Caco-2 (cell line): ENCODE measurements at regions not wholly inside any gene's neighbourhood (a gene's known extent, or its start where the extent isn't known, plus 50 kb on each side); places are given as distances from the start of the nearest gene placed in this dataset.

Experiments used
- BruUV-seq: library from RNA; stranded (reverse); fragments of 400-500 nt; replicated peaks from 2 replicates; lab custom pipeline; 2021; lab: Mats Ljungman, UMichigan
- CTCF ChIA-PET: fragments of 300-600 bp; sonication (Branson Sonifier 250); formaldehyde crosslinking; loops from one replicate; lab custom pipeline; 2022; ENCODE audit warnings: antibody characterized with exemption; lab: Charles Lee
- POLR2A ChIA-PET: fragments of 300-600 bp; sonication (Branson Sonifier 250); formaldehyde crosslinking; loops from one replicate; lab custom pipeline; 2022; ENCODE audit warnings: antibody characterized with exemption; lab: Charles Lee
- DNase-seq, 2 experiments: peaks; one replicate each; pipeline versions ENCODE4 v3.0.0 to v3.0.0-alpha.2; 2020 to 2022
- H3K27me3 ChIP-seq: replicated peaks from 2 replicates; pipeline ENCODE4 v1.6.0; 2011; ENCODE audit warnings: low read length; ENCODE audit not compliant: control insufficient read depth, insufficient read depth
- H3K36me3 ChIP-seq: 2 replicates; pipeline ENCODE4 v1.5.1; 2011; ENCODE audit warnings: low read length; ENCODE audit not compliant: control insufficient read depth, insufficient read depth
- H3K4me1 ChIP-seq: fragments of 250-450 bp; sonication (Bioruptor Pico); 2 replicates; pipeline ENCODE4 v1.5.1; 2020; ENCODE audit warnings: mild to moderate bottlenecking
- H3K4me3 ChIP-seq: 2 replicates; pipeline ENCODE4 v1.5.1; 2011; ENCODE audit warnings: low read depth, mild to moderate bottlenecking, control low read depth, low read length
- H3K9me3 ChIP-seq: fragments of 250-450 bp; sonication (Bioruptor Pico); 2 replicates; pipeline ENCODE4 v1.5.1; 2020; ENCODE audit warnings: mild to moderate bottlenecking, moderate library complexity
- H3K27ac Mint-ChIP-seq: one replicate; pipeline ENCODE4 v1.8.0; 2022; ENCODE audit warnings: mixed read lengths; ENCODE audit not compliant: unreplicated experiment
- H3K27me3 Mint-ChIP-seq: one replicate; pipeline ENCODE4 v1.8.0; 2022; ENCODE audit warnings: mixed read lengths; ENCODE audit not compliant: insufficient read depth, unreplicated experiment
- H3K36me3 Mint-ChIP-seq: one replicate; pipeline ENCODE4 v1.8.0; 2022; ENCODE audit warnings: mild to moderate bottlenecking, mixed read lengths; ENCODE audit not compliant: insufficient read depth, unreplicated experiment
- H3K4me1 Mint-ChIP-seq: one replicate; pipeline ENCODE4 v1.8.0; 2022; ENCODE audit warnings: low read depth, mixed read lengths; ENCODE audit not compliant: unreplicated experiment
- H3K4me3 Mint-ChIP-seq: one replicate; pipeline ENCODE4 v1.8.0; 2022; ENCODE audit warnings: mild to moderate bottlenecking, moderate library complexity, mixed read lengths; ENCODE audit not compliant: unreplicated experiment
- H3K9me3 Mint-ChIP-seq: one replicate; pipeline ENCODE4 v1.8.0; 2022; ENCODE audit warnings: mixed read lengths; ENCODE audit not compliant: unreplicated experiment
- intact Hi-C: fragments of 100-400 bp; cut with micrococcal nuclease; formaldehyde crosslinking; loops from one replicate; pipeline ENCODE4 v1.10.0; 2022; ENCODE audit not compliant: unreplicated experiment
- TF ChIP-seq, protein P1 (sequence below), 2 experiments: fragments of 200-600 bp in 1 of 2; IDR thresholded peaks; 1 replicate in 1 of 2; 2 replicates in 1 of 2; pipeline versions ENCODE4 v1.5.1 to v1.8.0; 2011 to 2022; ENCODE audit warnings: antibody characterized with exemption in 1 of 2, control low read depth in 1 of 2, inconsistent platforms in 1 of 2, low read depth in 1 of 2, low read length in 1 of 2, mild to moderate bottlenecking in 1 of 2, moderate library complexity in 1 of 2; ENCODE audit not compliant: insufficient read depth in 1 of 2, severe bottlenecking in 1 of 2, unreplicated experiment in 1 of 2

- no peak for DNase-seq
- CTCF ChIA-PET: no interaction called here
Observed at GRCh38 chr12:24386836-24387235, 437.4 kb upstream of the SOX5 start.

DNA sequence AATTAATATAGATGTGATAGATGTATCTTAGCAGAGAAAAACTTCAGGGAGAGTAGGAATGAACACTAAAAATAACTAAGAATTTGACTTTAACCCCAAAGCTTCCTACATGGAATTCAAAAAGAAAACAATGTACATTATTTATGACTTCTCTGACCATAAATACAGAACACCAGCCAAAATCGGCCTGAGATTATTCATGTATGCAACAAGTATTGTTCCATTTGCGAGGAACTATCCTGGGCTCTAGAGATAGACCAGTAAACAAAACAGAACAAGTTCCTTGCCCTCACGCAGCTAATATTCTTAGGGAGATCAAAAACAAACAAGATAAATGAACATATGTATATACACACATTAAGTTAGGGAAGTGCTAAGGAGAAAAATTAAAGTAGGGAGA, 432.3 kb upstream of the SOX5 start:
- Histone ChIP-seq H3K36me3 (no peaks in the 10 kb centered on the region), H3K4me1 (no peaks in the 10 kb centered on the region), H3K9me3 (no peaks in the 10 kb centered on the region), H3K4me3 (no peak overlapping the region), H3K27me3 (no peaks in the 10 kb centered on the region)
- POLR2A ChIA-PET: no interaction called here
- intact Hi-C loops: no loop called here
- CTCF ChIA-PET: no interaction called here
- no peak overlapping the region for H3K27ac Mint-ChIP-seq
- peaks cover 21% of the 10 kb centered on the region for H3K9me3 Mint-ChIP-seq
- H3K27me3 Mint-ChIP-seq: no peaks in the 10 kb centered on the region
- TF ChIP-seq, protein P1, sequence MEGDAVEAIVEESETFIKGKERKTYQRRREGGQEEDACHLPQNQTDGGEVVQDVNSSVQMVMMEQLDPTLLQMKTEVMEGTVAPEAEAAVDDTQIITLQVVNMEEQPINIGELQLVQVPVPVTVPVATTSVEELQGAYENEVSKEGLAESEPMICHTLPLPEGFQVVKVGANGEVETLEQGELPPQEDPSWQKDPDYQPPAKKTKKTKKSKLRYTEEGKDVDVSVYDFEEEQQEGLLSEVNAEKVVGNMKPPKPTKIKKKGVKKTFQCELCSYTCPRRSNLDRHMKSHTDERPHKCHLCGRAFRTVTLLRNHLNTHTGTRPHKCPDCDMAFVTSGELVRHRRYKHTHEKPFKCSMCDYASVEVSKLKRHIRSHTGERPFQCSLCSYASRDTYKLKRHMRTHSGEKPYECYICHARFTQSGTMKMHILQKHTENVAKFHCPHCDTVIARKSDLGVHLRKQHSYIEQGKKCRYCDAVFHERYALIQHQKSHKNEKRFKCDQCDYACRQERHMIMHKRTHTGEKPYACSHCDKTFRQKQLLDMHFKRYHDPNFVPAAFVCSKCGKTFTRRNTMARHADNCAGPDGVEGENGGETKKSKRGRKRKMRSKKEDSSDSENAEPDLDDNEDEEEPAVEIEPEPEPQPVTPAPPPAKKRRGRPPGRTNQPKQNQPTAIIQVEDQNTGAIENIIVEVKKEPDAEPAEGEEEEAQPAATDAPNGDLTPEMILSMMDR (IDR thresholded peaks at IDR 0.05; ENCODE audit: insufficient read depth in 1 of 2, low read depth in 1 of 2, low read length in 1 of 2, severe bottlenecking in 1 of 2, unreplicated experiment in 1 of 2): no peak
- no peak for DNase-seq
- BruUV-seq: no TSS peak
- no peaks in the 10 kb centered on the region for H3K4me1 Mint-ChIP-seq
- H3K36me3 Mint-ChIP-seq: no peaks in the 10 kb centered on the region
- no peak overlapping the region for H3K4me3 Mint-ChIP-seq

More at GRCh38 chr12:24386836-24387235, 437.4 kb upstream of the SOX5 start:
- BruUV-seq: no TSS peak
- intact Hi-C loops: no loop called here
- Mint-ChIP-seq H3K27me3 (no peaks in the 10 kb centered on the region), H3K9me3 (peaks cover 40% of the 10 kb centered on the region), H3K4me3 (no peak overlapping the region), H3K27ac (no peak overlapping the region), H3K36me3 (no peaks in the 10 kb centered on the region), H3K4me1 (no peaks in the 10 kb centered on the region)
- TF ChIP-seq, protein P1 (IDR thresholded peaks at IDR 0.05; ENCODE audit: insufficient read depth in 1 of 2, low read depth in 1 of 2, low read length in 1 of 2, severe bottlenecking in 1 of 2, unreplicated experiment in 1 of 2): no peak
- Histone ChIP-seq H3K27me3 (no peaks in the 10 kb centered on the region), H3K9me3 (peaks cover 4% of the 10 kb centered on the region; the same call in 1 of the 2 replicates), H3K36me3 (no peaks in the 10 kb centered on the region), H3K4me1 (no peaks in the 10 kb centered on the region), H3K4me3 (no peak overlapping the region)
- POLR2A ChIA-PET: no interaction called here

DNA sequence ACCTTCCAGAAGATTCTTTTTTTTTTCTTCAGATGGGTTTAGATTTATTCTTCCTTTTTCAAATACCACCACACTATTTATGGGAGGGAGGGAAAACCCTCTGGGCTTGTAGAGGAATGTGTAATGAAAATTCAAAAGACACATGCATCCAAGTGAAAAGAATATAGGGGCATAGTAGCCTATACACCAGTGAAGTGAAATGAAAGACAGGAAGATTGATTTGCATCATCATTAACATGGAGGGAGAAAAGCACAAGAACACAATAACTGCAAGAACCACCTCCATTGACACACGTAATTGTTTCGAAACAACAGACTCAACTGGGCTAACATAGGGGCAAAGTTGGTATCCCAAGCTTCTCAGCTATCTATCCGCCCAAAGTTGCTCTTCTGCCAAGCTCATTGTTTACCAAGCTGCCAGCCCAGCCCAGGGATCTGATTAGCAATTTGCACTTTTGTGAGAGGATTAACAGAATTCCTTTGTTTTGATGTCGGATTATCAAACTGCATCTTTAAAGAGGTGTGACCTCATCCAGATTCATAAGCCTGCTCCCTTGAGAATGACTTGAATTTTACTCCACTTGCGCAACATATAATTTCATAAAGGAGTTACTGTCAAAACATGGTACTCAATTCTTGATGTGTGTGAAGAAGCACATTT, 430.5 kb upstream of the SOX5 start:
- Histone ChIP-seq H3K9me3 (no peaks in the 10 kb centered on the region), H3K4me1 (no peaks in the 10 kb centered on the region), H3K27me3 (no peaks in the 10 kb centered on the region), H3K4me3 (no peak overlapping the region), H3K36me3 (no peaks in the 10 kb centered on the region)
- no TSS peak for BruUV-seq
- H3K27me3 Mint-ChIP-seq: no peaks in the 10 kb centered on the region
- ChIA-PET POLR2A (no interaction called here), CTCF (no interaction called here)
- no peak for DNase-seq
- no peak overlapping the region for H3K27ac Mint-ChIP-seq
- intact Hi-C loops: no loop called here
- H3K4me3 Mint-ChIP-seq: no peak overlapping the region
- TF ChIP-seq, protein P1 (IDR thresholded peaks at IDR 0.05; ENCODE audit: insufficient read depth in 1 of 2, low read depth in 1 of 2, low read length in 1 of 2, severe bottlenecking in 1 of 2, unreplicated experiment in 1 of 2): no peak
- no peaks in the 10 kb centered on the region for H3K4me1 Mint-ChIP-seq
- H3K36me3 Mint-ChIP-seq: no peaks in the 10 kb centered on the region
- H3K9me3 Mint-ChIP-seq: peaks cover 21% of the 10 kb centered on the region
